ENCODE measurements at regions not wholly inside any gene's neighbourhood (a gene's known extent, or its start where the extent isn't known, plus 50 kb on each side); places are given as distances from the start of the nearest gene placed in this dataset.
"Not testable (repeated sequence)": the region's sequence is repeated elsewhere in the genome, so short reads cannot be mapped to it uniquely, and the experiment has no call there.

DNA sequence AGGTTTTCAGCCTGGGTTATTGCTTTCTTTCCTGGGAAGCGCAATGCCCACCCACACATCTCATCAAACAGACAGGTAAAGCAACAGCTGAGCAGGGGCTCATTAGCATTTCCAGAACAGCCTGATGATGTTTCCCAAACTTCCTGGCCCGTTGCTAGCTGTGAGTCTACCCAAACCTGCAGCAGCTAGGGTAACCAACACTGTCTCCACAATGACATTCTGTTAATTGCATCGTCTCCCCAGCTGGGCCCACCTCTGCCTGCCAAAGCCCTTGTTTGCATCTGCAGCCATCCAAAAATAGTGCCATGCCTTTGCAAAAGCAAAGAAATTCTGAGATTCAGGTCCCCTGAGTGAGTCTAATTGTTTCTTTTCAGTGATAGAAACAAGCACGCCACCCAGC, 273.0 kb downstream of the MED10 start:
- DNase-seq: no peak

- DNase-seq: no peak
Observed at GRCh38 chr5:6096101-6096500, 282.2 kb downstream of the MED10 start.

- not testable (repeated sequence) for DNase-seq
Observed at GRCh38 chr5:6094180-6094579, 284.2 kb downstream of the MED10 start.

GRCh38 chr5:6090838-6091237, 287.5 kb downstream of the MED10 start:
- DNase-seq: no peak

GRCh38 chr5:6090079-6090654, 288.2 kb downstream of the MED10 start:
- no peak for DNase-seq

DNA sequence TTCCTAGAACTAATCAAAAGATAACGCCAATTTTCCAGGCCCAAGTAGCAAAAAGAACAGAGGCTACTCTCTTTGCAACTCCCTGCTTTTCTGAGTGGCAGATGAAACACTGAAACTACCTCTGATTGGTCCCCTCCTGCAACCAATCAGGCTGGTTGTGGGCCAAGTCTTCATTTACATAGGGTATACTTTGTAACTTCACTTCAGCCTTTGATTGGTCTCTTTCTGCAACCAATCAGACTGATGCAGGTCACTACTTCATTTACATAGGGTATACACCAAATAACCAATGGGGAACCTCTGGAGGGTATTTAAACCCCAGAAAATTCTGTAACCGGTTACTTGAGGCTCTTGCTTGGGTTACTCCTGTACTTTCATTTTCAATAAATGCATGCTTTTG, 289.6 kb downstream of the MED10 start:
- no peak for DNase-seq

DNA sequence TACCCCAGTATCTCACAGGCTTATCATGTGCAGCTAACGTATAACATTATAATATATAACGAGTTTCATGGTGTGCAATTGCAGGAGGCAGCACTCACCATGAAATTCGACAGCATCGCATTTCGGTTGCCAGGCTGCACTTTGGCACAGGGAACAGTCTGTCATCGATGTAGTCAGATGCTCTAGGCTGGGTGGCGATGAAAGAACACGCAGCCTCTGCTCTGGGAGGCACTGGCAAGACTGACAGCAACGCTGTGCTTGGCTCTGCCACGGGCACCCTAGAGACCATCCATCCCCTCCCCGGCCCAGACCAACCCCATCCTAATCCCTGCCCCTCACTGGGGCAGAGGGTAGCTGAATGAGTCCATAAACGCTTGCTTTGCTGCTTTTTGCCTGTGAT, 290.8 kb downstream of the MED10 start:
- no peak for DNase-seq

DNA sequence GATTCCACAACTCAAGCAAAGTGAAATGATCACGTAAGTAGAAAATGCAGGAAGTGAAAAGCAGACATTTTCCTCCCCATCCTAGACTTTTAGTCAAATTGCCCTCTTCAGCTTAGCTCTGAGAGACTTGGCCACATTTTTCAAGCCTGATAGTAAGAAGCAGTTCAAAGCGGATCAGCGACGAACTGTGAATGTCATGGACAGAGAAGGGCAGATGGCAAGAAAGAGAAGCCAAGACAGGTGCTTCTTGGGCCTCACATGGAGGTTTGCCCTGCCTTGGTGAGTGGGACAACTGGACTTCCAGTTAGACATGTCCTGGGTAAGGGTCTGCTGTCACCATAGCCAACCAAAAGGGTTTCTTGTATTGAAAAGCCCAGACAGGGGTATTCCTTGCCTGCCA, 291.5 kb downstream of the MED10 start:
- no peak for DNase-seq

- DNase-seq: no peak
Observed at GRCh38 chr5:6085341-6085860, 292.9 kb downstream of the MED10 start.

DNA sequence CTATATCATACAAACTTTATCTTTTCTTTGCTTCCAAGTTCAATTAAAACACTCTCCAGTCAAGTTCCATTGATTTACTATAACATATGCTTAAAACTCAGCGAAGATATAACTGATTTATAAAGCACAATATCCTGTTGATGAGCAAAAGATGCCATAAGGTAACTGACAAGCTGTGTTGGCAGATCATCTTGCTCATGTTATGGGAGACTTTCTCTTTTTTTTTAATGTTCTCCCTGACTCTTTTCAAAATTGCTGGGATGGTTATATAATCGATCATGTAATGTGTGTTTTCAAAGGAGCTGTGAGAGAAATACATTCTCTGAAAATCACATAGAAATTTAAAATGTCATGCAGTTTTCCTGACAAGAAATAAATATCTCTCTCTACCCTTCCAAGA, 293.5 kb downstream of the MED10 start:
- no peak for DNase-seq

DNA sequence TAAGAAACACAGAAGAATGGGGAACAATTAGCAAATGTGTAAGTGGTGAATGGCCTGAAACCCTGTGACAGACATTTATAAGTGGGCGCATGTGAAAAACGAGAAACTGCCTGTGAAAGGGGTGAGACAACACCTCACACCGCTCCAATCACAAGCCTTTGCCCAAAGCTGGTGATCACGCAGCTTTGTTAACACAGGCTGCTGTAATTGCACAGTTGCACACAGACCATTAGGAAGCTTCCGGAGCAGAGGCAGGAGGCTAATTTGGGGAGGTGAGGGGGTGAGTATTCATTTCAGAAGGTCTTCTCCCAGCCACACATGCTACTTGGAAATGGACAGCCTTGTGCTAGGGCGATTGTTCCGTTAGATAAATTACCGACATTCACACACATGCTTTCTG, 294.0 kb downstream of the MED10 start:
- no peak for DNase-seq

DNA sequence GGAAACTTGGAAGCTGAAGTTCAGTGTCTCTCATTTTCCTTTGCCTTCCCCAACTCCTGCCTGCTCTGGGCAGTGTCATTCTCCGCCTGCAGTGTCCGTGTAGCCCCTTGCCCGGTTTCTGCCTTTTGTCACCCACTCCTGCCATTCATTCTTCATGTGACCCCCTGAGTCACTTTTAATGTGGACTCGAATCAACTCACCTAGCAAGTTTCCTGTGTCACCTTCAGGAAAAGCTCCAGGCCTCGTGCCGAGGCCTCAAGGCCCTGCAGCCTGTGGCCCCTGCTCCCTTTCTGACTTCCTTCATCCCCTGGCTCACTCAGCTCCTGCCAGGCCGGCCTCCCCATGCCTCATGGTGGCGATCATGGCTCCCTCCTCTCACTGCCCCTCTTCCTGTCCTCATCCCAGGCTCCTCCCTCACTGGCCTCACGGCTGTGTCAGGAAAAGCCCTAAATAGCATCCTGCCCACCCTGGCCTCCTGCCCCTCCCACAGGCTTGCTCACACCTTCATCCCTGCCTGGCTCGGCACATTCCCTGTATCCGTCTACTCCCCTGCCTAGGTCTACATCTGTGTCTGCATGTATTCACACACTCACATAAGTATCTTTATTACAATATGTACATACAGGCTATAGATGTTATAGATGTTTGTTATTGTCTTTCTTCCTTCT, 294.9 kb downstream of the MED10 start:
- no peak for DNase-seq

DNA sequence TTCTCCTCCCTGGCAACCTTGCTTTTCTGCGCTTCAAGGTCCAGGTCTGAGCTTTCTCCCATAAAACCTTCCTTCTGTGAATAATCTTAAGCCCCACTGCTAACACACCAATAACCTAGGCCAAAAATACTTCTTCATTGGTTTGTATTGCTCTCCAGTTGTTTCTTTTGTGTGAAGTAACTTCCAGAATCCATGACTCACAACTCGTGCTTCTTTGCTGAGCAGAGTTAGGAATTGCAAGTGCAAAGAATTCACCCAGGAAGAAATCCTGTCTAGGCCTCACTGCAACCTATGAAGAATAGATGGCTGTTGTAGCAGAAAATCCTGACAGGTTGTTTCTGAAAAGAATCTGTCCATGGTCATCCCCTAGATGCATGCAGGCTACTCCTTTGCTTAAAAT, 295.7 kb downstream of the MED10 start:
- DNase-seq: no peak

DNA sequence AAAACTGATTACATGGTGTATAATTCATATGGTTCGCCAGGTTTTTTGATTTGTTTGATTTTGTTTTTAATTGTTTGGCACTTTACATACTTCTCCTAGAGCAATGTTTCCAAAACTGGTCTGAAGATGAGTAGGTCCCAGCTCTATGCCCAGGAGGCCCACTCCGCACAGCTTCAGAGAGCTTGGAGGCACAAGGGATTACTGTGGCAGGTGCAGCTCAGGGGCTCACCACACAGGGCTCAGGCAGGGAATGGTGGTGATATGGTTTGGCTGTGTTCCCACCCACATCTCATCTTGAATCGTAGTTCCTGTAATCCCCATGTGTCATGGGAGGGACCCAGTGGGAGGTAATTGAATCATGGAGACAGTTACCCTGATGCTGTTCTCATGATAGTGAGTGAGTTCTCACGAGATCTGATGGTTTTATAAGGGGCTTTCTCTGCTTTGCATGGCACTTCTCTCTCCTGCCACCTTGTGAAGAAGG, 296.6 kb downstream of the MED10 start:
- no peak for DNase-seq

DNA sequence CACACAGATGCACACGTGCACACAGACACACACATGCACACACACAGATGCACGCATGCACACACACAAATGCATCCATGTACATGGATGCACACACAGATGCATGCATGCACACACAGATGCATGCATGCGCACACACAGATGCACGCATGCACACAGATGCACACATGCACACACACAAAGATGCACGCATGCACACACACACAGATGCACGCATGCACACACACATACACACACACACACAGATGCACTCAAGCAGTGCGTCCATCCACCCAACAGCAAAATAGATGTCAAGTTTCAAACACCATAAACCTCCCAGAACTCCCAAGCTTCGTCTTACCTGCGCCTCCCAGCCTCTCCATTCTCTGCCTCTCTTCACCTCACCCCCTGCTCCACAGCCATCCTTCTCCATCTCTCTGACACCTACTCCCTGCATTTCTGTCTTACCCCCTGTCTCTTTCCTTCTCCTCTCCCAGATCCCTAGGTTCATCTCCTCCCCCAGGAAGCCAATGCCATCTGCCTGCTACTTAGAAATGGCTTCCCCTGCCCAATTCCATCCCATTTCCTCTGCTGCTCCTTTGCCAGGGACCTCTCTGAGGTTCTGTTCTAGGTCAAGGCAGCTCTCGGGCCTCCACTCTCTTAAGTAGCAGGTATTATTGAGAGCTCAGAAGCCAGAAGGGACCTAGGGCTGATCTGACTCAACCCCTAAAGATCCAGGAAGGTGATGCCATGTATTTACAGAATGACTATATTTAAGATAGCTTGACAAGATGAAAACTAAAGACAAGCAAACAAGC, 297.2 kb downstream of the MED10 start:
- DNase-seq: no peak

GRCh38 chr5:6080436-6080835, 297.9 kb downstream of the MED10 start:
- no peak for DNase-seq

DNA sequence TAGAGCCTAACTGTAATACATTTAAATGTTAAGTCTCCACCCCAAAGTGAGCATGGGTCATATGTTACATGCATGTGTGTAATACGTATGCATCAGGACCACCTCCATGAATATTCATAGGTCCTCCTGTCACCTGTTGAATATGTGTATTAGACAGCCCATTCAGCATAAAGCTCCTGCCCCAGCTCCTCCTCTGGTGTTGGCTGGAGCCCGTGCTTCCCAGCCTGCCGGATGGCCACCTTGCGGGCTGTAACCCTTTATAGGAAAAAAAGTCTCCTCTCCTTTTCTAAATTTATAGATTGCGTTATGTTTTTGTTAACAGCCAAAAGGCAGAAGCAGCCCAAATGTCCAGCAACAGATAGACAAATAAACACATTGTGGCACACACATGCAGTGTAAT, 299.5 kb downstream of the MED10 start:
- no peak for DNase-seq

DNA sequence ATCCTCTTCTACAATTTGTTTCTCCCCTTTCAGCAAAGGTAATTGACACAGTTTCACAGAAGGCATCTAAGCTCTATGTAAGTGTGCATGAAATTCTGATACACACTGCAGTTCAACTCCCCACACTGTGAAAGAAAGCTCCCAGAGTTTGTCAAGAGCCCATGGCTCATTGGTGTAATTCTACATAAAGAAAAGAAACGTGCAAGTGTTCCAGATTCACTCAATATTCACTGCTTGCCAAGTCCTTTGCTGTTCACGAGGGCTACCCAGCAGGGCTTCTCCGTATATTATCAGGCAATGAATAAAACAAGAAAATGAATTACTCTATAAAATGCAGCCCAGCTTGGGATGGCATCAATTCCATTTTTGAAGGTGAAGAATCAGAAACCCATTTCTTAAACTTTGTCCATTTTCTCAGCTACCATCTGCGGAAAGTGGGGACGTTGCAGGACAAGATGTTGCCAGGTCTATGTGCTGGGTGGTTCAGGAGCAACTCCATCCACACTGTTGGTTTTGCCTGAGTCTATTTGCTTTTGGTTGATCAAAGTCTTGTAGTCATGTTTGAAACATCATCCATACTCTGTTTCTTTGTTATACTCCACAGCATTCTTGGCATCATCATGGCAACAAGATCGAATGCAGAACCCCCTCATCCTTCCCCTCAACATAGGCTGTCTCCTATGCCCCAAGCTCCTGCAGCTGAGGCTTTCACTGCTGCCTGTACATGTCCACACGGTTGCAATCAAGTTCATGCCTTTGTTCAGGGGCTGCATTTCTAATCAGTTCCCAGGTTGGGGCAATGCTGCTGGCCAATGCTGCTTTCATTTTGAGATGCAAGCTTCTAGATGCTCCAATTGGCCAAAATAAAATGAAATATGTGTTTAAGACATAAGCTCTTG, 301.8 kb downstream of the MED10 start:
- no peak for DNase-seq

DNA sequence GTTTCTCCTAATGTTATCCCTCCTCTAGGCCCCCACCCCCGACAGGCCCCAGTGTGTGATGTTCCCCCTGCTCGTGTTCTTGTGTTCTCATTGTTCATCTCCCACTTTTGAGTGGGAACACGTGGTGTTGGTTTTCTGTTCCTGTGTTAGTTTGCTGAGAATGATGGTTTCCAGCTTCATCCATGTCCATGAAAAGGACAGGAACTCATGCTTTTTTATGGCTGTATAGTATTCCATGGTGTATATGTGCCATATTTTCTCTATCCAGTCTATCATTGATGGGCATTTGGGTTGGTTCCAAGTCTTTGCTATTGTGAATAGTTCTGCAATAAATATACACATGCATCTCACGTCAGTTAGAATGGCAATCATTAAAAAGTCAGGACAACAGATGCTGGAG, 305.9 kb downstream of the MED10 start:
- not testable (repeated sequence) for DNase-seq

DNA sequence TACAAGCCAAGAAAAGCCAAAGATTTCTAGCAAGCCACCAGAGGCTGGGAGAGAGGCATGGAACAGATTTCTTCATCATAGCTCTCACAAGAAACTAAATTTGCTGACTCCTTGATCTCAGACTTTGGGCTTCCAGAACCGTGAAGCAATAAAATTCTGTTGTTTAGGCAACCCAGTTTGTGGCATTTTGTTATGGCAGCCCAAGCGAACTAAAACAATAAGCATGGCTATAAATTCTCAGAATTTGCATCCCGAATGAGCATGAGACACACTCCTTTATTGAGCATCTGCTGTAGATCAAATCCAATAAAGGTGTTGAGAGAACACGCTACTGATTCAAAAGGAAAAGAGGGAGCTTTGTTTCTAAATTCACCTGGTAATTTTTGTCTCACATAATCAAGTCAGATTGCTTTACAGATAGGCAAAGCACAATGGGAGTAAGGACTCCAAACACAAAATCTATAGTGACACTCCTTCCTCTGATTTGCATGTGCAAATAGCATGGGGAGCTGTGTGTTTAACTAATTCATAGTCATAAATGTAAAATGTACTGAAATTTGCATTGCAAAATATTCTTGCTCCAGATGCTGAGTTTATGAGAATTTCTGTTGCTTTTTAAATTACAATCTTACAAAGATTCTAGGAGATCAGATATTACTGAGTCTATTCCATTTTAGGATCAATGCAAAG, 308.7 kb downstream of the MED10 start:
- DNase-seq: no peak

- no peak for DNase-seq
Observed at GRCh38 chr5:6066016-6066415, 312.3 kb downstream of the MED10 start.

DNA sequence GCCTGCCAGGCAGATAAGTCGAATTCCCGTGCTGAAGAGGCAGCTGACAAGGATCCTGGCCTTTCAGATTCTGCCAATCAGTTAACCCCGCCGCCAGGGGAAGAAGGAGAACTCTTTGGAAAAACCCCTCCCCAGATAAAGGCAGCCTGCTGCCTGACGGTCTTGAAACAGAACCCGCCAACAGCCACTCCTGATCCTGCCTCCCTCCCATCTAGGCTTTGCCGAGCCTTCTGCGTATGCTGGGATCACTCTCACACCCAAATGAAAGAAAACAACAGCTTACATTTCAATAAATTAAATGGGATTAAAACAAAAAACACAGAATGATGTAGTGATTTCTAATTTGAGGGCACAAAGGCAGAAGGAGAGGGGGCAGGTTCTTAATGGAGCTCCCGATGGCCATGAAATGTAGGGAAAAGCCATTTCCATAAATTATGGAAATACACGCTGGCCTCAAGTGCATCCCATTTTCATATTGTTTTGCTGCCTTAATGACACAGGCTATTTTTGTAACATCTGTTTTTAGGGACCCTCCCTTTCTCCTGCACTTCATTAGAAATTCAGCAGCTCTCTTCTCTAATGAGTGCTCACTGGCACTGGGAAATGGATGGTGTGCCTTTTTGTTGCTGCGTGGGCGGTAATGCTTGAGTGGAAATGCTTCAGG, 319.1 kb downstream of the MED10 start:
- DNase-seq: no peak

Data from MV-4-11 (cell line).